ENCODE measurements at regions not wholly inside any gene's neighbourhood (a gene's known extent, or its start where the extent isn't known, plus 50 kb on each side); places are given as distances from the start of the nearest gene placed in this dataset.

GRCh38 chr5:32865475-32865874 is 154.4 kb downstream of the NPR3 start:
- Histone ChIP-seq H3K4me1 (ENCODE audit: control insufficient read depth in 4 of 4, insufficient read depth in 4 of 4, low read length in 3 of 4) (no peaks in the 10 kb centered on the region), H3K9ac (ENCODE audit: low read depth in 1 of 2, low read length in 2 of 2) (no peak overlapping the region), H3K9me3 (ENCODE audit: control insufficient read depth in 4 of 4, low read length in 3 of 4) (no peaks in the 10 kb centered on the region), H3K36me3 (ENCODE audit: control insufficient read depth in 4 of 4, insufficient read depth in 3 of 4, low read depth in 1 of 4, low read length in 3 of 4) (no peaks in the 10 kb centered on the region), H3K4me3 (ENCODE audit: low read depth in 1 of 3, low read length in 3 of 3) (no peak overlapping the region), H3K27ac (ENCODE audit: low read depth in 1 of 2, low read length in 2 of 2) (no peak overlapping the region), H3K27me3 (ENCODE audit: control insufficient read depth in 4 of 4, insufficient read depth in 4 of 4, low read length in 3 of 4) (no peaks in the 10 kb centered on the region)
- no peak for DNase-seq (ENCODE audit: low spot score)
- TF ChIP-seq MAX (IDR thresholded peaks at IDR 0.05) = no peak
- TF ChIP-seq NR2F2 (IDR thresholded peaks at IDR 0.05) = no peak
- TF ChIP-seq SP1 (IDR thresholded peaks at IDR 0.05) = no peak
- no peak for TF ChIP-seq HNF4G (IDR thresholded peaks at IDR 0.05)
- TF ChIP-seq EGR1 (IDR thresholded peaks at IDR 0.05; ENCODE audit: low read depth in 2 of 2) = no peak
- no peak for TF ChIP-seq ATF3 (IDR thresholded peaks at IDR 0.05)
- TF ChIP-seq CTCF (IDR thresholded peaks at IDR 0.05; ENCODE audit: low read depth, low read length, missing input control) = no peak
- no peak for TF ChIP-seq GABPA (IDR thresholded peaks at IDR 0.05 in 1 of 2, conservative IDR thresholded peaks at IDR 0.05 in 1 of 2)
- TF ChIP-seq JUND (IDR thresholded peaks at IDR 0.05) = no peak
- TF ChIP-seq RAD21 (IDR thresholded peaks at IDR 0.05) = no peak
- no peak for TF ChIP-seq YY1 (IDR thresholded peaks at IDR 0.05)
- TF ChIP-seq FOXA1 (IDR thresholded peaks at IDR 0.05) = no peak
- 59% methylated on average over 5 of the region's 5 CpGs for WGBS

GRCh38 chr5:32866138-32866537 is 155.0 kb downstream of the NPR3 start:
- H3K4me1 ChIP-seq (ENCODE audit: control insufficient read depth in 4 of 4, insufficient read depth in 4 of 4, low read length in 3 of 4) = no peaks in the 10 kb centered on the region
- no peaks in the 10 kb centered on the region for H3K9me3 ChIP-seq (ENCODE audit: control insufficient read depth in 4 of 4, low read length in 3 of 4)
- TF ChIP-seq REST (IDR thresholded peaks at IDR 0.05) (no peak), JUND (IDR thresholded peaks at IDR 0.05) (no peak), RAD21 (IDR thresholded peaks at IDR 0.05) (no peak), GABPA (IDR thresholded peaks at IDR 0.05 in 1 of 2, conservative IDR thresholded peaks at IDR 0.05 in 1 of 2) (no peak), NR2F2 (IDR thresholded peaks at IDR 0.05) (no peak), ATF3 (IDR thresholded peaks at IDR 0.05) (no peak), MAX (IDR thresholded peaks at IDR 0.05) (no peak), ZBTB33 (IDR thresholded peaks at IDR 0.05) (no peak), EGR1 (IDR thresholded peaks at IDR 0.05; ENCODE audit: low read depth in 2 of 2) (no peak)
- H3K27me3 ChIP-seq (ENCODE audit: control insufficient read depth in 4 of 4, insufficient read depth in 4 of 4, low read length in 3 of 4) = no peaks in the 10 kb centered on the region
- WGBS = 85% methylated on average over 1 of the region's 1 CpG
- no peak for DNase-seq (ENCODE audit: low spot score)
- H3K27ac ChIP-seq (ENCODE audit: low read depth in 1 of 2, low read length in 2 of 2) = no peak overlapping the region
- H3K4me3 ChIP-seq (ENCODE audit: low read depth in 1 of 3, low read length in 3 of 3) = no peak overlapping the region
- no peaks in the 10 kb centered on the region for H3K36me3 ChIP-seq (ENCODE audit: control insufficient read depth in 4 of 4, insufficient read depth in 3 of 4, low read depth in 1 of 4, low read length in 3 of 4)
- no peak overlapping the region for H3K9ac ChIP-seq (ENCODE audit: low read depth in 1 of 2, low read length in 2 of 2)
